NB4 (cell line): ENCODE measurements at regions not wholly inside any gene's neighbourhood (a gene's known extent, or its start where the extent isn't known, plus 50 kb on each side); places are given as distances from the start of the nearest gene placed in this dataset.

Experiments used
- CTCF ChIP-seq: IDR thresholded peaks from one replicate; pipeline ENCODE4 v1.5.1; 2012; ENCODE audit warnings: low read depth, low read length
- MAX ChIP-seq: IDR thresholded peaks from 2 replicates; pipeline ENCODE4 v1.6.1; 2011; ENCODE audit warnings: low read depth, low read length
- MYC ChIP-seq: IDR thresholded peaks from 2 replicates; pipeline ENCODE4 v1.6.1; 2011; ENCODE audit warnings: low read depth, low read length
- POLR2A ChIP-seq: IDR thresholded peaks from 2 replicates; pipeline ENCODE4 v1.6.1; 2011; ENCODE audit warnings: mild to moderate bottlenecking; ENCODE audit not compliant: insufficient read length; ENCODE audit errors: extremely low read depth

GRCh38 chr3:168574455-168575158, 478.9 kb upstream of the GOLIM4 start:
- TF ChIP-seq CTCF (no peak), POLR2A (no peak), MAX (no peak), MYC (no peak)
